ENCODE measurements at regions not wholly inside any gene's neighbourhood (a gene's known extent, or its start where the extent isn't known, plus 50 kb on each side); places are given as distances from the start of the nearest gene placed in this dataset.

- TF ChIP-seq CTCF (IDR thresholded peaks at IDR 0.05) = no peak
- no peak for TF ChIP-seq EZH2 (IDR thresholded peaks at IDR 0.05)
- TF ChIP-seq EZH2phosphoT487 (IDR thresholded peaks at IDR 0.05) = no peak
Measured at GRCh38 chr13:52906122-52906903, 57.9 kb upstream of the PCDH8 start.

All from neural progenitor cell (in vitro differentiated cells).